H54 (cell line): ENCODE measurements at regions not wholly inside any gene's neighbourhood (a gene's known extent, or its start where the extent isn't known, plus 50 kb on each side); places are given as distances from the start of the nearest gene placed in this dataset.
A peak's percentile ranks its signal among the peaks of the same experiment; 100 is the strongest.

Experiments
- DNase-seq: peaks from one replicate; pipeline ENCODE4 v3.0.0; 2011; ENCODE audit warnings: low spot score, mixed read lengths; ENCODE audit not compliant: insufficient read length
- FAIRE-seq: peaks from 3 replicates; lab custom pipeline; 2011; peaks lifted over from hg19 to GRCh38; lab: Jason Lieb, UNC
- POLR2A ChIP-seq: IDR thresholded peaks from 2 replicates; pipeline ENCODE4 v1.6.1; 2011; ENCODE audit warnings: low read depth, mild to moderate bottlenecking, low read length

DNA sequence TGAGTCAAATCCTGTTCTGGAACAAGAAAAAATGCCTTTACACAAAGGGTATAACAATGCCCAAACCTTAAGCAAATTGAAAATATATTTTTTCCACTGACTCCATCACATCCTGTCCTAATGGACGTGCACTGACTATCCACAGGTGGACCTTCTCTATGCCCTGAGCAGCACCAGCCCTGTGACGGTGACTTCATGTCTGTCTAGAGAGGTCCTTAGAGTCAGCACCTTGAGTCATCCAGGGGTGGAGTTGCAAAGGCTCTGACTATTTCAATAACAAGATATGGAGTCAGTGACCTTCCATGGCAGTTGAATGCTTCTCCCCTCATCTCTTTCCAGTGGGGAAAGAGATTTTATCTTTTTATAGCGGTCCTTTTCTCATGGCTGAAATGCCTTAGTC is 78.0 kb downstream of the YIPF5 start:
- peak; percentile 13 for DNase-seq
- FAIRE-seq = no peak
- no peak for TF ChIP-seq POLR2A

DNA sequence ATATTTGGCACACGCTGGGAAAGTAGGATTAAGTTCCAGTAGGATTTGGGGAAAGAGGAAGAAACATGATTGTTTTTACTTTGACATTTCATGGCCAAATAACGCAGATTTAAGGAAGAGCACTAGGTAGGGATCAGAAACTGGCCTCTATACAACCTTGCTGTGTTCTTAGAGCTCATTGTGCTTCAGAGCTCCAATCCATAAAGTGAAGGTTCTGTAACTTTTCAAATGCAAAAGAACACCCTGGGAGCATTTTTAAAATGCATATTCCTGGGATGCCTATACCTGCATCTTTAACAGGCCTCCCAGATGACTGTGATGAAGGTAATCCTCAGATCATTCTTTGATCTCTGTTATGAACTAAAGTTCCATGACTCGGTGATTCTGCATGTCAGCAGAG is 77.1 kb downstream of the YIPF5 start:
- DNase-seq = no peak
- no peak for FAIRE-seq
- no peak for TF ChIP-seq POLR2A

DNA sequence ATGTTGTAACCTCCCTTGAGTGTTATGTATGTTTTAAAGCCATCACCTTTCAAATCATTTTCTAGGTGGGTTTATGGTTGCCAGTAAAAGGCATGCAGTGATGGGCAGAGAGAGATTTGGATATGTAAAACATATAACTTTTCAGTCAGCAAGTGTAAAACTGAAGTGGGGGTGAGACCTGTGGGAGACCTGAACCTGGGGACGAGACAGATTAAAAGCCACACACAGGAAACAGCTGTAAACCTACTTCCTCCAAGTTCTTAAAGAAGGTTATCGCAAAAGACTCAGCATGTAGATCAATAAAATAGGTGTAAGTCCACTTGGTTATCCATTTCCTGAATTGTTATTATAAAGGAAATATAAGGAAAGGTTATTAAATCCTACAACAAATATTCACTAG is 76.6 kb downstream of the YIPF5 start:
- FAIRE-seq = no peak
- no peak for TF ChIP-seq POLR2A
- DNase-seq = no peak

DNA sequence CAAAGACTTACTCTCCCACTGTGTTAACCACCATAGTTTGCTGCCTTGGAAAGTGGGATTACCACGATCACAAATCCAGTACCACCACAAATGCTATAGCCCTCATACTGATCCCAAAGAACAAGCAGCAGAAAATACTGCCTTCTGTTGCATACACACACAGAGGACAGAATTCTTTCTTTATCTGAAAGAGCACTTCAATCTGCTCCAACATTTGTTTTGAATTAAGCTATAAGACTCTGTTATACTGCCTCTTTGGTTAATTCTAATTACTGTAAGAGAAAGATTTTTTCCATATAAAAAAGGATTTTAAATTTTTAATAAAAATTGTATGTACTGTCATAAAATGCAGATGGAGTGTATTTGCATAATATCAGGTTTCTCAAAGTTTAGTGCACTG is 69.8 kb downstream of the YIPF5 start:
- no peak for FAIRE-seq
- no peak for TF ChIP-seq POLR2A
- no peak for DNase-seq

DNA sequence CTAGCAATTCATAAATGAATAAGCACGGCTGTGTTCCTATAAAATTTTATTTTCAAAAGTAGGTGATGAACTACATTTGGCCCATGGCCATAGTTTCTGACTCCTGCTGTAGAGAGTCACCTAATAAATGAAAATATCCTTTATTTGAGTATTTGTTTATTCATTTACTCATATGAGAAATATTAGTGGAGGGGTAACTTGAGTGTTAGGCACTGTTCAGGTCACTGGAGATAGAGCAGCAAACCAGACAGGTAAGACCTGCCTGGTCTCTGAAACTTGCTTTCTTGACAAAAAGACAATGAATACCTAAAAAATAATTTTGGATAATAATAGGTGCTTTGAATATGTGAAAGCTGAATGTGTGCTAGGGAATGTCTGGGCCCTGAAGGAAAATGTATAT is 68.8 kb downstream of the YIPF5 start:
- FAIRE-seq (no peak), DNase-seq (no peak)
- no peak for TF ChIP-seq POLR2A

DNA sequence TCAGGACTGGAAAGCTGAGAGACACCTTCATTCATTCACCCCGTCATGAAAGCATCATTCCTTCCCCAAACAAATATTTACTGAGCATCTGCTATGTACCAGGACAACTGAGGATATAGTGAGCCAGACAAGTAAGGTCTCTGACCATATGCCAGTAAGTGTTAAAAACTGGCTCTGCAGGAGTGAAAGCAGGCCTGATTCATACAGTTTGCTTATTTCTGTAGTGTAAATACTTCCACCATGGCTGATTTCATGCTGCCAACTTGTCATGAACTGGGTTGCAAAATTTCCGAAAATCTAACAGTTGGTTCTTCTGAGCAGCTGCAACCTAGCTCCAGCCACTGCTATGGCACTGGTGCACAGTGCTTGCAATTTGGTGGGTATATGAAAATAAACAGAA is 68.1 kb downstream of the YIPF5 start:
- no peak for FAIRE-seq
- TF ChIP-seq POLR2A = no peak
- DNase-seq = no peak

DNA sequence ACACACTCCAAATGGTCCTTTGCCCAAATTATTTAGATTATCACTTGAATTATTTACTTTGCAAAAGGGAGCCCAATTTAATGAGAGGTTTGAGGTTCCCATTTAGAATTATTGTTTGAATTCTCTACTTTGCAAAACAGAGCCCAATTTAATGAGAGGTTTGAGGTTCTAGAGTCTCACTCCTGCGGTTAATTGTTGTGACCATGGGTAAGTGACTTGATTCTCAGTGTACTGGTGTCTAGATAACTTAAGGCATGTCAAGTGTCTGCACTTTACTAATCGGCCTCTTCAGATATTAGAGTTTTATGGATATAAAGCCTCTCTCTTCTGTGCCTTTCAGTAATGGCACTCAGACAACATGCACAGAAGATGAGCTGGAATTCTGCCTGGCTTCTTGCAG is 67.5 kb downstream of the YIPF5 start:
- no peak for FAIRE-seq
- TF ChIP-seq POLR2A = no peak
- DNase-seq = no peak

DNA sequence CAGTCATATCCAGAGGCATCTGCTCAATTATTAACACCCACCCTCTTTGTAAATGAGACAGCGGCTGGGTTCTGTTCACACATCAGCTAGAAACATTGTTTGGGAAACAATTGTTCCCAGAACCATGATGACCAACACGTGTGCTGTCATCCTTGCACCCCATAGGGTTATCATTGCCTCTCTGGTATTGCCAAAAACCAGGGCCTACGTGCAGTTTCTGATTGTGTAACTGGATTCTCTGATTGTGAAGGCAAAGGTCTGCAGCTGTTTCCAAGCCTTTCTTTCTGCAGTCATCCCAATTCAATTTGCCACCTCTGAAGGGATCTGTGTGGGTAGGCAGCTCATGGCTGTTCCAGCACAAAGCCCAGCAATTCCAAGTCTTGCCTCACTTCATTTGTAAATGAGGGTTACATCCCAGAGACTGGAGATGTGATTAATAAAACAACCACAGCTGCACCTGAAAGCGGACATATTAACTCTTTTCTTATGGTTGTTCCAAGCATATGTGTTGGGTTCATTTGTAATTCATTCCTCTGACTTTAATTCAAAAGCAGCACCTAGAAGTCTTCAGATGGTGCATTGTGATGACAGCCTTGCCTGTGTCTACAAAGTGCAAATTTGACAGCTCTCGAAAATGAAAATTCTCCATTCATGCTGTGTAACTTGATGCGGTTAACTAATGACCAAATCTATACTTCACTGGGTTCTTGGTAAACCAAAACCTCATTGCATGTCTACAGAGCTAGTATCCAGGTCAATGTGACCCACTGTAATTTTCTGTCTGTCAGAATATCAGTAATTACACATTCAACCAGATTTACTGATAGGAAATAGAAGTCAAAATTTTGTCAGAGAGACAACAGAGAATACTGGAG is 66.6 kb downstream of the YIPF5 start:
- DNase-seq = no peak
- no peak for FAIRE-seq
- no peak for TF ChIP-seq POLR2A

DNA sequence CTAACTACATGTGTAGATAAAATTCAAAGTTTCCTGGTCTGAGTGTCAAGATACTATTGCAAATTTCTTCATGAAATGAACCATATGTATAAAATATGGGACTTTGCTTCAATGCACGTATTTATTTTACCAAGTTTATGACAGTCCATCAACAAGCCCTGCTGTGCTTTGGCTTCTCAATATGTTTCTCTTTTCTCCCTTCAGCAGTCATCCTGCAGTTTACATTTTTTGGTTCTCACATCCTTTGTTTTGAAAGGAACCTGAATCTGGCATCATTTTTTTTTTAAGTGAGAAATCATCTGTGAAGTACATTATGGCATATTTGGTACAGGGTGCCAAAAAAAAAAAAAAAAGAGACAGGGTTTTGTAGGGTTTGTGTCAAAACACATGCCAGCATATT is 65.1 kb downstream of the YIPF5 start:
- FAIRE-seq (no peak), DNase-seq (no peak)
- TF ChIP-seq POLR2A = no peak

DNA sequence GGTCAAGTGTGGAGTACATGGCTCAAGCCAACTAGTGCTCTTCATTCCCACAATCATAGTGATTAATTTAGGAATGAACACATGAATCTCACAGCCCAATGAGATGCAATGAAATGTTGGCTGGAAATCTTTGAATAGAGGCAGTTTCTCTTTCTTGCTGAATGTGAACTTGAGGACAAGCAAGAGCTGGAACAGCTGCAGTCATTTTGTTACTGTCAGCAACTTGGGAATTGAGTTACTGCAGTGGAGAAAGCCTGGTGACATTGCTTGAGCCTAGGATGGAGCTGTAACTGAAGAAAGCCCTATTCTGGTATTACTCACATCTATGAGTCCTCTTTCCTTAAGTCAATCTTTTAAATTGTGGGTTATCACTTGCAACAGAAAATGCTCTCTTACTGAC is 62.3 kb downstream of the YIPF5 start:
- no peak for DNase-seq
- FAIRE-seq = no peak
- TF ChIP-seq POLR2A = no peak
